ENCODE measurements at regions not wholly inside any gene's neighbourhood (a gene's known extent, or its start where the extent isn't known, plus 50 kb on each side); places are given as distances from the start of the nearest gene placed in this dataset.

DNA sequence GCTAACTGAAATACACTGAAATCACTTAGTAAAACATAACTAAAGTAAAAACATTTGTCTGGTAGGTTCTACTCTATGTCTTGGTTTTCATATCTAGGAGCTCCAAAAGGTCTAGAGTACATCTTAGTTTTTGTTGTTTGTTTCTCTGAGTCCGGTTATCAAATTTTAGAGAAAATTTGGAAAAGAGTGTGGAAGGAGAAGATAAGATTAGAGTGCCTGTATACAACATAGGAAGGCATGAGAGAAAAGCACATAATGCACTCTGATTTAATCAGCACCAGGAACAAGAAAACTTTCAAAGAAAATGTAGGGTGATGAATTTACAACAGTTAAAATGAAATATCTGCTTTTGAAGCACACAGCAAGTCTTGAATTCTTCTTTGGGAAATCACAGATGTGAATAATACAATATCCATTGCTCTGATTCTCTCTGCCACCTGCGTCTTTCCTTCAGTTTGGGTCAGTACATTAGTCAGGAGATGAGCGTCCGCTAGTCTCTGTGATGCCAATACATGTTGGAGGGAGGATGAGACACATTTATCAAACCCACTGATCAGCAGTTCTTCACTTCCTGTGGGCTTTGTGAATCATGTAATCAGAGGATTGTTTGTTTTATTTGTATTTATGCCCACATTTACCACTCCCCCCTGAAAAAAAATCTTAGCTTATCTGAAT, 477.8 kb upstream of the GCFC2 start:
- TF ChIP-seq, protein P1, sequence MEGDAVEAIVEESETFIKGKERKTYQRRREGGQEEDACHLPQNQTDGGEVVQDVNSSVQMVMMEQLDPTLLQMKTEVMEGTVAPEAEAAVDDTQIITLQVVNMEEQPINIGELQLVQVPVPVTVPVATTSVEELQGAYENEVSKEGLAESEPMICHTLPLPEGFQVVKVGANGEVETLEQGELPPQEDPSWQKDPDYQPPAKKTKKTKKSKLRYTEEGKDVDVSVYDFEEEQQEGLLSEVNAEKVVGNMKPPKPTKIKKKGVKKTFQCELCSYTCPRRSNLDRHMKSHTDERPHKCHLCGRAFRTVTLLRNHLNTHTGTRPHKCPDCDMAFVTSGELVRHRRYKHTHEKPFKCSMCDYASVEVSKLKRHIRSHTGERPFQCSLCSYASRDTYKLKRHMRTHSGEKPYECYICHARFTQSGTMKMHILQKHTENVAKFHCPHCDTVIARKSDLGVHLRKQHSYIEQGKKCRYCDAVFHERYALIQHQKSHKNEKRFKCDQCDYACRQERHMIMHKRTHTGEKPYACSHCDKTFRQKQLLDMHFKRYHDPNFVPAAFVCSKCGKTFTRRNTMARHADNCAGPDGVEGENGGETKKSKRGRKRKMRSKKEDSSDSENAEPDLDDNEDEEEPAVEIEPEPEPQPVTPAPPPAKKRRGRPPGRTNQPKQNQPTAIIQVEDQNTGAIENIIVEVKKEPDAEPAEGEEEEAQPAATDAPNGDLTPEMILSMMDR (IDR thresholded peaks at IDR 0.05): no peak

- TF ChIP-seq, protein P1 (IDR thresholded peaks at IDR 0.05): no peak
These were observed 476.7 kb upstream of the GCFC2 start for GRCh38 chr2:76187415-76187814.

- TF ChIP-seq, protein P1 (IDR thresholded peaks at IDR 0.05): no peak
These were observed 470.0 kb upstream of the GCFC2 start for GRCh38 chr2:76180676-76181075.

DNA sequence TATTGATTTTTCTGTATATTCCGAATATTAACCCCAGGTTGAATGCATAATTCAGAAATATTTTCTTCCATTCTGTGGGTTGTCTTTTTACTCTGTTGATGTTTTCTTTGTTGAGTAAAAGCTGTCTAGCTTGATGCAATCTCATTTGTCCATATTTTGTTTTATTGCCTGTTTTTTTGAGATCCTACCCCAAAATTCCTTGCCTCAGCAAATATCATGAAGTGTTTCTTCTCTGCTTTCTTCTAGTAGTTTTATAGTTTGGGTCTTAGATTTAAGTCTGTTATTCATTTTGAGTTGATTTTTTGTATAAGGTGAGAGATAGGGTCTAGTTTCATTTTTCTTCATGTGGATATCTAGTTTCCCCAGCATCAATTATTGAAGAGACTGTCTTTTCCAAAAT, 467.9 kb upstream of the GCFC2 start:
- TF ChIP-seq, protein P1 (IDR thresholded peaks at IDR 0.05): no peak

GRCh38 chr2:76175295-76175694, 464.6 kb upstream of the GCFC2 start:
- TF ChIP-seq, protein P1 (IDR thresholded peaks at IDR 0.05): no peak

DNA sequence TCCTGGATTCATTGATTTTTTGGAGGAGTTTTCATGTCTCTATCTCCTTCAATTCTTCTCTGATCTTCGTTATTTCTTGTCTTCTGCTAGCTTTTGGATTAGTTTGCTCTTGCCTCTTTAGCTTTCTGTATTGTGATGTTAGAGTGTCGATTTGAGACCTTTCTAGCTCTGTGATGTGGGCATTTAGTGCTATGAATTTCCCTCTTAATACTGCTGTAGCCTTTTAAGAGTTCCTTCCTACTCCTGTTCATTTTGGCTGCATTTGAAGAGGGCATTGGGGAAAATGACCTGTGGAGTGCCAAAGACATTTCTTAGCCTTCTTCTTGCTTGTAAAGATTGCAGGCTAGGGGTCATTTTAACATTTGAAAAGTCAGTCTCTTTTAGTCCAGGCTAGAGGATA, 463.8 kb upstream of the GCFC2 start:
- TF ChIP-seq, protein P1 (IDR thresholded peaks at IDR 0.05): no peak

DNA sequence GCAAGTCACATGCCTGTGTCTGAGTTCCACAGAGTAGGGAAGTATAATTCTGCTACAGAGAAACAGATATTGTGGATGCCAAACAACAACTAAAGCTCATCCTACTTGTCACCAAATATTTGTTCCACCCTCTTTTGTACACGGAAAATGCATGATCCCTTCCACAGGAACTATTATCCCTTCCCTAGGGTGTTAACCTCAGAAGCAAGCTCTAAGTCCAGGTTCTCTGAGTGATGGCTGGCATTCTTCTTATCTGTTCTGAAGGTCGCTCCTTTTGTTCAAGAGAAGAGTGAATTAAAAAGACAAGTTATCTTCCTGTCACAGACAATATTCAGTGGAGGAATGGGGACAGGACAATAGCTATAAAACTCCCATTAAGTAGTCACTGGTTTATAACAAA, 460.1 kb upstream of the GCFC2 start:
- TF ChIP-seq, protein P1 (IDR thresholded peaks at IDR 0.05): no peak

GRCh38 chr2:76170009-76170384, 459.3 kb upstream of the GCFC2 start:
- TF ChIP-seq, protein P1 (IDR thresholded peaks at IDR 0.05): no peak
